ENCODE measurements at regions not wholly inside any gene's neighbourhood (a gene's known extent, or its start where the extent isn't known, plus 50 kb on each side); places are given as distances from the start of the nearest gene placed in this dataset.

GRCh38 chr6:121499666-121500065, 64.2 kb downstream of the GJA1 start:
- DNase-seq (ENCODE audit: low spot score), result no peak

- DNase-seq (ENCODE audit: low spot score), result no peak
Measured at GRCh38 chr6:121503589-121503991, 68.1 kb downstream of the GJA1 start.

- no peak for DNase-seq (ENCODE audit: low spot score)
Measured at GRCh38 chr6:121504227-121504626, 68.8 kb downstream of the GJA1 start.

GRCh38 chr6:121505284-121505683, 69.8 kb downstream of the GJA1 start:
- no peak for DNase-seq (ENCODE audit: low spot score)

- no peak for DNase-seq (ENCODE audit: low spot score)
Measured at GRCh38 chr6:121506761-121507754, 71.6 kb downstream of the GJA1 start.

GRCh38 chr6:121510568-121511177, 75.2 kb downstream of the GJA1 start:
- no peak for DNase-seq (ENCODE audit: low spot score)

- no peak for DNase-seq (ENCODE audit: low spot score)
Measured at GRCh38 chr6:121515630-121516265, 80.3 kb downstream of the GJA1 start.

GRCh38 chr6:121516331-121516730, 80.9 kb downstream of the GJA1 start:
- DNase-seq (ENCODE audit: low spot score), result no peak

- DNase-seq (ENCODE audit: low spot score), result no peak
Measured at GRCh38 chr6:121520337-121521163, 85.1 kb downstream of the GJA1 start.

- no peak for DNase-seq (ENCODE audit: low spot score)
Measured at GRCh38 chr6:121521164-121521555, 85.7 kb downstream of the GJA1 start.

GRCh38 chr6:121522265-121522664, 86.8 kb downstream of the GJA1 start:
- DNase-seq (ENCODE audit: low spot score), result no peak

GRCh38 chr6:121522771-121523386, 87.4 kb downstream of the GJA1 start:
- no peak for DNase-seq (ENCODE audit: low spot score)

GRCh38 chr6:121523628-121524027, 88.2 kb downstream of the GJA1 start:
- DNase-seq (ENCODE audit: low spot score), result no peak

- DNase-seq (ENCODE audit: low spot score), result no peak
Measured at GRCh38 chr6:121526282-121526681, 90.8 kb downstream of the GJA1 start.

- DNase-seq (ENCODE audit: low spot score), result no peak
Measured at GRCh38 chr6:121531658-121532169, 96.3 kb downstream of the GJA1 start.

GRCh38 chr6:121533321-121533841, 97.9 kb downstream of the GJA1 start:
- no peak for DNase-seq (ENCODE audit: low spot score)

GRCh38 chr6:121535777-121536176, 100.3 kb downstream of the GJA1 start:
- DNase-seq (ENCODE audit: low spot score), result no peak

GRCh38 chr6:121536345-121536744, 100.9 kb downstream of the GJA1 start:
- DNase-seq (ENCODE audit: low spot score), result no peak

- DNase-seq (ENCODE audit: low spot score), result no peak
Measured at GRCh38 chr6:121539439-121539838, 104.0 kb downstream of the GJA1 start.

GRCh38 chr6:121540210-121540609, 104.8 kb downstream of the GJA1 start:
- no peak for DNase-seq (ENCODE audit: low spot score)

- no peak for DNase-seq (ENCODE audit: low spot score)
Measured at GRCh38 chr6:121544691-121545090, 109.2 kb downstream of the GJA1 start.

Data from SW480 (cell line).